Left ventricle myocardium inferior (tissue), 1 donor: ENCODE measurements at regions not wholly inside any gene's neighbourhood (a gene's known extent, or its start where the extent isn't known, plus 50 kb on each side); places are given as distances from the start of the nearest gene placed in this dataset.

Experiments
- DNase-seq: peaks from one replicate; pipeline ENCODE4 v3.0.0-alpha.2; 2020
- H3K27ac ChIP-seq: fragments of 200-600 bp; replicated peaks from 2 replicates; pipeline ENCODE4 v1.8.0; 2021
- H3K27me3 ChIP-seq: fragments of 200-600 bp; 2 replicates; pipeline ENCODE4 v1.8.0; 2021; ENCODE audit warnings: low read depth
- H3K36me3 ChIP-seq: fragments of 200-600 bp; 2 replicates; pipeline ENCODE4 v1.8.0; 2021
- H3K4me1 ChIP-seq: fragments of 200-600 bp; 2 replicates; pipeline ENCODE4 v1.8.0; 2021
- H3K4me3 ChIP-seq: fragments of 200-600 bp; 2 replicates; pipeline ENCODE4 v1.8.0; 2021; ENCODE audit warnings: mild to moderate bottlenecking, moderate library complexity
- H3K9me3 ChIP-seq: fragments of 200-600 bp; replicated peaks from 2 replicates; pipeline ENCODE4 v1.8.0; 2021
- CTCF ChIP-seq: fragments of 200-600 bp; IDR thresholded peaks from 2 replicates; pipeline ENCODE4 v1.8.0; 2021; ENCODE audit warnings: antibody characterized with exemption, mild to moderate bottlenecking, borderline replicate concordance
- intact Hi-C: fragments of 100-400 bp; cut with micrococcal nuclease; formaldehyde crosslinking; loops from one replicate; pipeline ENCODE4 v1.11.0; 2022
- donor health status: DM: no; HTN: yes; CAD: no; lungs with severe emphysema.

GRCh38 chr11:21866781-21867180, 326.1 kb upstream of the ANO5 start:
- Histone ChIP-seq H3K4me1 (no peaks in the 10 kb centered on the region), H3K36me3 (no peaks in the 10 kb centered on the region), H3K9me3 (no peaks in the 10 kb centered on the region), H3K27ac (no peak overlapping the region), H3K4me3 (no peak overlapping the region), H3K27me3 (no peaks in the 10 kb centered on the region)
- no peak for TF ChIP-seq CTCF
- DNase-seq = no peak
- intact Hi-C loops = no loop called here

GRCh38 chr11:21877151-21877550, 315.7 kb upstream of the ANO5 start:
- intact Hi-C loops = no loop called here
- no peak for TF ChIP-seq CTCF
- Histone ChIP-seq H3K4me3 (no peak overlapping the region), H3K9me3 (peaks cover 19% of the 10 kb centered on the region), H3K27me3 (no peaks in the 10 kb centered on the region), H3K4me1 (no peaks in the 10 kb centered on the region), H3K36me3 (no peaks in the 10 kb centered on the region), H3K27ac (no peak overlapping the region)
- no peak for DNase-seq

DNA sequence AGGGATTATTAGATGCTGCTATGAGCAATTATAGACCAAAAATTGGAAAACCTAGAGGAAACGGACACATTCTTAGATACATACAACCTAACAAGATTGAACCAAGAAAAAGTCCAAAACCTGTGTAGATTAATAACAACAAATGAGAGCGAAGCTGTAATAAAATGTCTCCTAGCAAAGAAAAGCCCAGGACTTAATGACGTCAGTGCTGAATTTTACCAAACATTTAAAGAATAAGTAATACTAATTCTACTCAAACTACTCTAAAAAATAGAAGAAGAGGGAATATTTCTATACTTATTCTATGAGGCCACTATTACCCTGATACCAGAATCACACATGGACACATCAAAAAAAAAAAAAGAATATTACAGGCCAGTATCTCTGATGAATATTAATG, 309.5 kb upstream of the ANO5 start:
- no peaks in the 10 kb centered on the region for H3K27me3 ChIP-seq
- no peak overlapping the region for H3K27ac ChIP-seq
- no peak overlapping the region for H3K4me3 ChIP-seq
- peaks cover 35% of the 10 kb centered on the region for H3K9me3 ChIP-seq
- no peak for TF ChIP-seq CTCF
- H3K36me3 ChIP-seq = no peaks in the 10 kb centered on the region
- intact Hi-C loops = no loop called here
- no peak for DNase-seq
- no peaks in the 10 kb centered on the region for H3K4me1 ChIP-seq

GRCh38 chr11:21888814-21889213, 304.1 kb upstream of the ANO5 start:
- no peak for TF ChIP-seq CTCF
- H3K27me3 ChIP-seq = no peaks in the 10 kb centered on the region
- H3K27ac ChIP-seq = no peak overlapping the region
- no peaks in the 10 kb centered on the region for H3K4me1 ChIP-seq
- H3K9me3 ChIP-seq = peaks cover 7% of the 10 kb centered on the region
- H3K36me3 ChIP-seq = no peaks in the 10 kb centered on the region
- intact Hi-C loops = no loop called here
- DNase-seq = no peak
- no peak overlapping the region for H3K4me3 ChIP-seq

DNA sequence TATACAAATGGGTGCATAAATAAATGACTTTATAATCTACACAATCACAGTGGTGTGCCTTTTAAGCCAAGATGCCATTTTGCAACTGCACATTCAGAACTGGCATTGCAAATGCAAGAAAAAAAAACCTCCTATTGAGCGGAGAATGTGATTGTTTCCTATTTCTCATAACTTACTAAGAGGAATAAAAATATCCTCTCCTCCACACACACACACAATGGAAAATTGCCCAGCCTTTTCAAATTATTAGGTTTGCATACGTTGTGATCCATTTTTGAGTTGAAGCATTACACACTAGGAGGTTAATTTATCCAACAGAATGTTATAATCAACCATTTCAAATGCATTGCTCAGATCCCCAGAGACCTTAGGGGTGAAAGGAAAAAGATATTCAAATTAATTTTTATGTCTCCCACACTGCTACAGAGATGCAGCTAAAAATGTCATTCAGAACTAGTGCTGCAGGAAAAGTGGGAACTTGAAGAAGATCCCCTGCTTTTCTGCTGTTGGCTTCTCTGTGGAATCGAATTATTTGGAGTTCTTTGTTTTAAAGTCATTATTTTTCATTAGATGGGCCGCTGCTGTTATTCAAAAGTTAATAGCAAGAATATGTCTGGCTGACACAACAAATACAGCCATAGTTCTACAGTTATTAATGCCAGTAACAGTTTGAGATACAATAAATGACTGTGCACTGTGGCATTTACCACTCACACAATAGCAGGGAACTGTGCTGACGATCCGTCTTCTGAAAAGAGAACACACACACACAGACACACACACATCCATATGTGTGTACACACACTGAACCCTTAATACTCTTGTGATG, 299.9 kb upstream of the ANO5 start:
- no peak for TF ChIP-seq CTCF
- DNase-seq = no peak
- H3K36me3 ChIP-seq = no peaks in the 10 kb centered on the region
- H3K4me3 ChIP-seq = no peak overlapping the region
- no peaks in the 10 kb centered on the region for H3K4me1 ChIP-seq
- no peaks in the 10 kb centered on the region for H3K9me3 ChIP-seq
- intact Hi-C loops = no loop called here
- no peak overlapping the region for H3K27ac ChIP-seq
- no peaks in the 10 kb centered on the region for H3K27me3 ChIP-seq
